ENCODE measurements at regions not wholly inside any gene's neighbourhood (a gene's known extent, or its start where the extent isn't known, plus 50 kb on each side); places are given as distances from the start of the nearest gene placed in this dataset.

DNA sequence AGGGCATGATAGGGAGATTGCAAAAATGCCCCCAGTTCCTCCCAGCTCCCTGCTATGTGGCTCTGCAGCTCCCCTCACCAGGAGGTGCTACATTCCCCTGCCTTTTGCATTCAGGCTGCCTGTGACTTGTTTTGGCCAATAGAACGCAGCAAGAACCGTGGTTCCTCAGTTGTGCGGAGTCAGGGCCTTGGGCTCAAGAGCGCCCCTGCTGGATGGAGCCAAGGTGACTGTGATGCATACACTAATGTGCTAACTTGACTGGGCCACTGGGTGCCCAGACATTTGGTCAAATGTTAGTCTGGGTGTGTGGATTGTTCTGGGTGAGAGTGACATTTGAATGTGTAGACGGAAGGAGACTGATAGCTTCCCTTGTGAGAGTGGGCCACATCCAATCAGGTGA lies 123.3 kb upstream of the MVB12B start:
- Mint-ChIP-seq H3K4me1 (no peaks in the 10 kb centered on the region), H3K4me3 (no peak overlapping the region), H3K36me3 (no peaks in the 10 kb centered on the region), H3K27me3 (peaks cover 25 to 29% of the 10 kb centered on the region in 2 donors), H3K27ac (peak overlapping the region in 1 of 7 donors; percentile 40), H3K9me3 (peaks cover 0 to 8% (median 2%) of the 10 kb centered on the region in 8 donors)
- Histone ChIP-seq H3K4me1 (ENCODE audit: insufficient read depth, low read length) (no peaks in the 10 kb centered on the region), H3K9me3 (ENCODE audit: control insufficient read depth in 1 of 2, low read length in 2 of 2) (no peaks in the 10 kb centered on the region), H3K4me3 (ENCODE audit: low read length in 2 of 2) (no peak overlapping the region), H3K27ac (ENCODE audit: low read depth, low read length) (no peak overlapping the region), H3K36me3 (ENCODE audit: insufficient read depth, low read length) (no peaks in the 10 kb centered on the region), H3K27me3 (ENCODE audit: insufficient read depth, low read length) (peaks cover 4% of the 10 kb centered on the region)
- intact Hi-C loops (cut with micrococcal nuclease): no loop called here
- ChIA-PET POLR2A (ENCODE audit: partially characterized antibody) (no interaction called here), CTCF (ENCODE audit: partially characterized antibody) (no interaction called here)
- DNase-seq: no peak

DNA sequence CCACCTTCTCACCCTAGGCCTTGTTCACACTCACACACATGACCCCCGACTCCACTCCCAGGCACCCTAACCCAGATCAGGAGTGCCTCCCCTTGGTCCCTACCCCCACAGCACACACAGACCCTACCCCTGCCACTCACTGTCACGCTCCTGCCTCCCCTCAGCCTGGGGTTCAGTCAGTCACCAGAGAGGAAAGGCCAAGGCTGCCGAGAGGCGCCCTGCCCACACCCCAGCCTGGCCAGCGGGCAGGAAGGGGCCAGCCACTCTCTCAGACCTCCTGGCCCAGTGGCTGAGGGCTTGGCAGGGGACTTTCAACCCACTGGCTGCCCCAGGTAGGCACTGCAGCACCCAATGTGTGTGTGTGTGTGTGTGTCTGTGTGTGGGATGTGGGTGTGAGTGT lies 122.4 kb upstream of the MVB12B start:
- ChIA-PET CTCF (ENCODE audit: partially characterized antibody) (no interaction called here), POLR2A (ENCODE audit: partially characterized antibody) (no interaction called here)
- Histone ChIP-seq H3K36me3 (ENCODE audit: insufficient read depth, low read length) (no peaks in the 10 kb centered on the region), H3K4me1 (ENCODE audit: insufficient read depth, low read length) (no peaks in the 10 kb centered on the region), H3K4me3 (ENCODE audit: low read length in 2 of 2) (no peak overlapping the region), H3K27me3 (ENCODE audit: insufficient read depth, low read length) (peaks cover 4% of the 10 kb centered on the region), H3K27ac (ENCODE audit: low read depth, low read length) (no peak overlapping the region), H3K9me3 (ENCODE audit: control insufficient read depth in 1 of 2, low read length in 2 of 2) (no peaks in the 10 kb centered on the region)
- Mint-ChIP-seq H3K36me3 (no peaks in the 10 kb centered on the region), H3K9me3 (peaks cover 0 to 8% (median 1%) of the 10 kb centered on the region in 8 donors), H3K4me1 (no peaks in the 10 kb centered on the region), H3K4me3 (no peak overlapping the region), H3K27me3 (peaks cover 31 to 38% of the 10 kb centered on the region in 2 donors), H3K27ac (no peak overlapping the region)
- intact Hi-C loops (cut with micrococcal nuclease): no loop called here
- no peak for DNase-seq

DNA sequence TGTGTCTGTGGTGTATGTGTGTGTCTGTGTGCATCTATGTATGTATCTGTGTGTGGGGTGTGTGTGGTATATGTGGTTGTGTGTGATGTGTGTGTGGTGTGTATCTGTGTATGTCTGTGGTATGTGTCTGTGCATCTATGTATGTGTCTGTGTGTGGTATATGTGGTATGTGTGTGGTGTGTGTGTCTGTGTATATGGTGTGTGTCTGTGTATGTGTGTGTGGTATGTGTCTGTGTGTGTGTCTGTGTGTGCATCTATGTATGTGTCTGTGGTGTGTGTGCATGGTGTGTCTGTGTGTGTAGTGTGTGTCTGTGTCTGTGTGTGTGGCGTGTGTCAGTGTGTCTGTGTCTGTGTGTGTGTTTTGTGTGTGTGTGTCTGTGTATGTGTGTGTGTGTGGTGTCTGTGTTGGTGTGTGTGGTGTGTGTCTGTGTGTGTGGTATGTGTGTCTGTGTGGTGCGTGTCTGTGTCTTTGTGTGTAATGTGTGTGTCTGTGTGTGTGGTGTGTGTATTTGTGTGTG lies 121.9 kb upstream of the MVB12B start:
- H3K27ac Mint-ChIP-seq: no peak overlapping the region
- CTCF ChIA-PET (ENCODE audit: partially characterized antibody): no interaction called here
- H3K9me3 ChIP-seq (ENCODE audit: control insufficient read depth in 1 of 2, low read length in 2 of 2): no peaks in the 10 kb centered on the region

DNA sequence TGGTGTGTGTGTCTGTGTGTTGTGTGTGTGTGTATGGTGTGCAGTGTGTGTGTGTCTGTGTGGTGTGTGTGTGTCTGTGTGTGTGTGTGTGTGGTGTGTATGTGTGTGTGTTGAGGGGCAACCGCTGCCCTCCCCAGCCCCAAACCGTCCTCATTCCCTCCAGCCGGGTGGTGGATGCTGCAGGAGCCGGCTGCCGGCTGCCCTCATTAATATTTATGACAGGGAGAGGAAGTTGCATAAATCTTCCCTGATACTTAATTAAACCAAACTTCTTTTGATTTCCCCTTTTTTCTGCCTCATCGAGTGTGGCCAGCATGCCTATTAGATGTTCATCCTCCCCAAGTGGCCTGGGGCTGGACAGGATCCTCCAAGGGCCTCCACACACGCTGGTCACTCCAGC lies 121.4 kb upstream of the MVB12B start:
- no peak overlapping the region for H3K4me3 ChIP-seq (ENCODE audit: low read length in 2 of 2)
- no peaks in the 10 kb centered on the region for H3K4me1 ChIP-seq (ENCODE audit: insufficient read depth, low read length)
- Mint-ChIP-seq H3K4me1 (no peaks in the 10 kb centered on the region), H3K27ac (no peak overlapping the region), H3K36me3 (no peaks in the 10 kb centered on the region), H3K4me3 (no peak overlapping the region), H3K9me3 (peaks cover 0 to 5% (median 1%) of the 10 kb centered on the region in 8 donors), H3K27me3 (peaks cover 34 to 37% of the 10 kb centered on the region in 2 donors)
- DNase-seq: no peak
- no peaks in the 10 kb centered on the region for H3K9me3 ChIP-seq (ENCODE audit: control insufficient read depth in 1 of 2, low read length in 2 of 2)
- no peaks in the 10 kb centered on the region for H3K36me3 ChIP-seq (ENCODE audit: insufficient read depth, low read length)
- ChIA-PET POLR2A (ENCODE audit: partially characterized antibody) (no interaction called here), CTCF (ENCODE audit: partially characterized antibody) (no interaction called here)
- H3K27me3 ChIP-seq (ENCODE audit: insufficient read depth, low read length): peaks cover 4% of the 10 kb centered on the region
- no peak overlapping the region for H3K27ac ChIP-seq (ENCODE audit: low read depth, low read length)
- intact Hi-C loops (cut with micrococcal nuclease): no loop called here

More for the DNA sequence above, 121.9 kb upstream of the MVB12B start:
- POLR2A ChIA-PET (ENCODE audit: partially characterized antibody): no interaction called here
- Mint-ChIP-seq H3K27me3 (peaks cover 34 to 40% of the 10 kb centered on the region in 2 donors), H3K9me3 (peaks cover 0 to 8% (median 1%) of the 10 kb centered on the region in 8 donors), H3K36me3 (no peaks in the 10 kb centered on the region), H3K4me1 (no peaks in the 10 kb centered on the region), H3K4me3 (no peak overlapping the region)
- Histone ChIP-seq H3K4me1 (ENCODE audit: insufficient read depth, low read length) (no peaks in the 10 kb centered on the region), H3K27ac (ENCODE audit: low read depth, low read length) (no peak overlapping the region), H3K36me3 (ENCODE audit: insufficient read depth, low read length) (no peaks in the 10 kb centered on the region), H3K27me3 (ENCODE audit: insufficient read depth, low read length) (peaks cover 4% of the 10 kb centered on the region), H3K4me3 (ENCODE audit: low read length in 2 of 2) (no peak overlapping the region)
- DNase-seq: no peak
- intact Hi-C loops (cut with micrococcal nuclease): no loop called here

DNA sequence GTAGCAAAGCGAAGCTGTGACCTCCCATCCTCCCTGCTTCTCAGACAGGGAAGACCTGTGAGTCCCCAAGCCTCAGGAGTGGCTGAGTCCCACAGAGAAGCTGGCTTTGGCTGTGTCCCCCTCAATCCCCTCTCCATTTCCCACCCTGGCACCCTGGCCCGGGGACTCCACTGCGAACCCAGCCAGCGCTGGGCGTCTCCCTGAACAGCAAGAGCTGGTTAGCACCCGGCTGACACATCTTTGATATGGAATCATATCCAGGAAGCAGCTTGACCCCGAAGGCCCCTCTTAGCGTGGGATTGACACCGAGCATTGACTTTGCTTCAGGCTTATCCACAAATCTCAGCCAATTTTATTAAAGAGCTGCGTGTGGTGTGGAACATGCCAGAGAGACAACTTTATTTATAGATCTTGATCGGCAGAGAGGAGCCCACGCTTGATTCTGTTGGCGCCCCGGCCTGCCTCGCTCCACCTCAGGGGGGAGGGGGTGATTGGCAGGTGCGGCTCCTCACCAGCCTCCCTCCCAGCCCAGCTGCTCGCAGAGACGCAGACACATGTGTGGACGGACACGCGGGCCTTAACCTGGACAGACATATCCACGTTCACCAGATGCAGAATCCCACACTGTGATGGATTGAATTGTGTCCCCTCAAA lies 120.7 kb upstream of the MVB12B start:
- Histone ChIP-seq H3K4me1 (ENCODE audit: insufficient read depth, low read length) (no peaks in the 10 kb centered on the region), H3K9me3 (ENCODE audit: control insufficient read depth in 1 of 2, low read length in 2 of 2) (no peaks in the 10 kb centered on the region), H3K36me3 (ENCODE audit: insufficient read depth, low read length) (no peaks in the 10 kb centered on the region), H3K4me3 (ENCODE audit: low read length in 2 of 2) (no peak overlapping the region), H3K27ac (ENCODE audit: low read depth, low read length) (no peak overlapping the region), H3K27me3 (ENCODE audit: insufficient read depth, low read length) (peaks cover 4% of the 10 kb centered on the region)
- intact Hi-C loops (cut with micrococcal nuclease): no loop called here
- Mint-ChIP-seq H3K4me3 (no peak overlapping the region), H3K27me3 (peaks cover 29 to 31% of the 10 kb centered on the region in 2 donors), H3K4me1 (no peaks in the 10 kb centered on the region), H3K9me3 (peaks cover 0 to 2% (median 0%) of the 10 kb centered on the region in 8 donors), H3K27ac (no peak overlapping the region), H3K36me3 (no peaks in the 10 kb centered on the region)
- no peak for DNase-seq
- POLR2A ChIA-PET (ENCODE audit: partially characterized antibody): no interaction called here
- CTCF ChIA-PET (ENCODE audit: partially characterized antibody): no interaction called here

DNA sequence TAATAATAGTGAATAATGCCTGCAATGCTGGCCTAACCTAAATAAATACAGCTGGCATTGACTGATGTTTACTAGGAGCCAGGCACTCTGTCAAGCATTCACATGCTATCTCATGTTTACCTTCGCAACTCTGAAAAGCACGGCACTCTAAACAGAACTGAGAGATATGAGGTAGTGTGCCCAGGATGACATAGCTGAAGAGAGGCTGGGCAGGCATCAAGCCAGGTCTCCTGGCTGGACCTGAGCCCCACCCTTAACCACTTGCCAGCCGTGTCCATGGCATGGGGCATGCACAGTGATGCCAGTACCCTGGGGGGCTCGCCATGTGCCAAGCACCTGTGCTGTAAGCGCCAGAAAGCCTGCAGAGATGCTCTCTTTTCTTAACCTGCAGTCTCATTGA lies 119.4 kb upstream of the MVB12B start:
- H3K36me3 ChIP-seq (ENCODE audit: insufficient read depth, low read length): no peaks in the 10 kb centered on the region
- no peaks in the 10 kb centered on the region for H3K36me3 Mint-ChIP-seq
- H3K27ac Mint-ChIP-seq: no peak overlapping the region
- no peak overlapping the region for H3K27ac ChIP-seq (ENCODE audit: low read depth, low read length)
- no peaks in the 10 kb centered on the region for H3K27me3 ChIP-seq (ENCODE audit: insufficient read depth, low read length)
- intact Hi-C loops (cut with micrococcal nuclease): no loop called here
- H3K9me3 ChIP-seq (ENCODE audit: control insufficient read depth in 1 of 2, low read length in 2 of 2): no peaks in the 10 kb centered on the region
- peaks cover 23 to 24% of the 10 kb centered on the region in 2 donors for H3K27me3 Mint-ChIP-seq
- H3K4me1 ChIP-seq (ENCODE audit: insufficient read depth, low read length): no peaks in the 10 kb centered on the region
- H3K9me3 Mint-ChIP-seq: peaks cover 0 to 2% (median 0%) of the 10 kb centered on the region in 8 donors
- H3K4me3 Mint-ChIP-seq: no peak overlapping the region
- ChIA-PET CTCF (ENCODE audit: partially characterized antibody) (no interaction called here), POLR2A (ENCODE audit: partially characterized antibody) (no interaction called here)
- DNase-seq: no peak
- no peak overlapping the region for H3K4me3 ChIP-seq (ENCODE audit: low read length in 2 of 2)
- H3K4me1 Mint-ChIP-seq: no peaks in the 10 kb centered on the region

DNA sequence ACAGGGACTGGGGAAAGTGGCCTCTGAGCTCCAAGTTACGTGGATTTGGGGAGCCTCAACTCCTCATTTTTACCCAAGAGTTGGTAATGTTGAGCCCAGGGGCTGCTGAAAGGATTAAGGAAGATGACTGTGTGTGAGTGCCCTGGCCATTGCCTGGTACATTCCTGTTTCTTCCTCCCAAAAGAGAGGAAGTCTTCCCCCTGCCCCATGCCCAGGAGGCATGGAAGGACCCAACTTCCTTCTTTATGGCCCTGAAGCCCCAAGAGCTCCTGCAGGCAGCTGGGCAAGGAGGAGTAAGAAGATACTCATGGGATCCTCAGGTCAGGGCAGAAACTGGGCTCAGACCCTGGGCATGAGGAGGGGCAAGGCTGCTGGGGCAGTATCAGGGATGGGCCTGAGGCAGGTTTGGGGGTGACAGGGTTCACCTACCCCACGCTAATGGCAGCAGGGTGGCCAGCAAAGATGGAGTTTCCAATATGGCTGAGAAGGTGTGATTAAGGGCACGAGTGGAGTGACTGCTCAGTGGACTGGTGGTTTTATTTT lies 118.3 kb upstream of the MVB12B start:
- Histone ChIP-seq H3K4me1 (ENCODE audit: insufficient read depth, low read length) (no peaks in the 10 kb centered on the region), H3K36me3 (ENCODE audit: insufficient read depth, low read length) (no peaks in the 10 kb centered on the region), H3K9me3 (ENCODE audit: control insufficient read depth in 1 of 2, low read length in 2 of 2) (no peaks in the 10 kb centered on the region), H3K27ac (ENCODE audit: low read depth, low read length) (no peak overlapping the region), H3K27me3 (ENCODE audit: insufficient read depth, low read length) (no peaks in the 10 kb centered on the region), H3K4me3 (ENCODE audit: low read length in 2 of 2) (no peak overlapping the region)
- DNase-seq: no peak
- ChIA-PET CTCF (ENCODE audit: partially characterized antibody) (no interaction called here), POLR2A (ENCODE audit: partially characterized antibody) (no interaction called here)
- Mint-ChIP-seq H3K36me3 (no peaks in the 10 kb centered on the region), H3K9me3 (peaks cover 0 to 2% (median 0%) of the 10 kb centered on the region in 8 donors), H3K4me3 (no peak overlapping the region), H3K4me1 (no peaks in the 10 kb centered on the region), H3K27ac (peak overlapping the region in 1 of 7 donors; percentile 30), H3K27me3 (peaks cover 17 to 19% of the 10 kb centered on the region in 2 donors)
- intact Hi-C loops (cut with micrococcal nuclease): no loop called here

All from CD4-positive, alpha-beta memory T cell (primary cell).